HepG2 (cell line): ENCODE measurements at regions not wholly inside any gene's neighbourhood (a gene's known extent, or its start where the extent isn't known, plus 50 kb on each side); places are given as distances from the start of the nearest gene placed in this dataset.

Source experiments
- ATAC-seq: fragments of 200-7000 bp; cut with Tn5 transposase; 3 replicates; pipeline ENCODE4 v1.9.1; 2020; ENCODE audit warnings: mild to moderate bottlenecking, moderate library complexity
- BruUV-seq: library from RNA; stranded (reverse); fragments of 400-500 nt; replicated peaks from 2 replicates; lab custom pipeline; 2021; lab: Mats Ljungman, UMichigan
- CTCF ChIA-PET: fragments of 300-600 bp; formaldehyde crosslinking; extraction: SDS; loops from one replicate; lab custom pipeline; 2021; ENCODE audit warnings: low total read pairs, inconsistent platforms, low intra/inter-chr PET ratio; lab: Yijun Ruan, JAX
- POLR2A ChIA-PET: fragments of 350-600 bp; sonication (Branson Sonifier 250); formaldehyde crosslinking; loops from one replicate; lab custom pipeline; 2020; ENCODE audit warnings: antibody characterized with exemption, inconsistent platforms; lab: Yijun Ruan, JAX
- DNase-seq: peaks from one replicate; pipeline ENCODE4 v3.0.0-alpha.2; 2015; ENCODE audit warnings: low spot score
- FAIRE-seq: peaks from 3 replicates; lab custom pipeline; 2011; peaks lifted over from hg19 to GRCh38; lab: Jason Lieb, UNC
- H2AFZ ChIP-seq: one replicate; pipeline ENCODE4 v1.6.1; 2011; ENCODE audit warnings: low read length, inconsistent platforms
- H3K27ac ChIP-seq: fragments of 300-600 bp; 3 replicates; pipeline ENCODE4 v1.8.0; 2011; ENCODE audit warnings: mixed run types, mild to moderate bottlenecking, mixed read lengths, low read length, inconsistent platforms; ENCODE audit not compliant: insufficient read depth; ENCODE audit errors: extremely low read length
- H3K27me3 ChIP-seq, 2 experiments: fragments of 200-600 bp in 1 of 2; 2 replicates in 1 of 2; 3 replicates in 1 of 2; pipeline versions ENCODE4 v1.6.0 to v1.8.0; 2011; ENCODE audit warnings: low read length in 2 of 2, mild to moderate bottlenecking in 2 of 2, moderate library complexity in 2 of 2, inconsistent platforms in 1 of 2; ENCODE audit not compliant: insufficient read depth in 2 of 2, control insufficient read depth in 1 of 2
- H3K36me3 ChIP-seq, 2 experiments: fragments of 200-600 bp in 1 of 2; replicated peaks in 1 of 2; 2 replicates in 1 of 2; 3 replicates in 1 of 2; pipeline versions ENCODE4 v1.5.1 to v1.8.0; 2011; ENCODE audit warnings: low read length in 2 of 2, inconsistent platforms in 1 of 2; ENCODE audit not compliant: insufficient read depth in 2 of 2, control insufficient read depth in 1 of 2
- H3K4me1 ChIP-seq: 2 replicates; pipeline ENCODE4 v1.5.1; 2012; ENCODE audit warnings: low read length, inconsistent platforms; ENCODE audit not compliant: insufficient read depth
- H3K4me2 ChIP-seq: 2 replicates; pipeline ENCODE4 v1.6.0; 2011; ENCODE audit warnings: low read depth, low read length, inconsistent platforms
- H3K4me3 ChIP-seq, 3 experiments: fragments of 200-600 bp in 1 of 3; sonication (generic), shearing (Covaris generic) in 1 of 3; replicated peaks in 1 of 3; 2 replicates each; pipeline ENCODE4 v1.5.1; 2011 to 2016; ENCODE audit warnings: low read length in 3 of 3, inconsistent platforms in 2 of 3, low read depth in 2 of 3, mild to moderate bottlenecking in 2 of 3, control low read depth in 1 of 3, mixed read lengths in 1 of 3; ENCODE audit not compliant: insufficient read depth in 1 of 3
- H3K79me2 ChIP-seq: one replicate; pipeline ENCODE4 v1.6.1; 2011; ENCODE audit warnings: low read length, inconsistent platforms; ENCODE audit not compliant: insufficient read depth
- H3K9ac ChIP-seq: 2 replicates; pipeline ENCODE4 v1.6.0; 2011; ENCODE audit warnings: mild to moderate bottlenecking, low read depth, low read length, inconsistent platforms; ENCODE audit not compliant: insufficient read depth
- H3K9me3 ChIP-seq: 2 replicates; pipeline ENCODE4 v1.5.1; 2012; ENCODE audit warnings: mild to moderate bottlenecking, low read length
- H4K20me1 ChIP-seq: 2 replicates; pipeline ENCODE4 v1.6.0; 2011; ENCODE audit warnings: inconsistent platforms, mild to moderate bottlenecking, low read length, moderate library complexity; ENCODE audit not compliant: insufficient read depth
- CEBPB ChIP-seq: IDR thresholded peaks from 2 replicates; pipeline ENCODE4 v1.6.1; 2011; ENCODE audit warnings: low read depth, low read length, improper control_type of control experiment, borderline replicate concordance
- CTCF ChIP-seq: sonication (generic); formaldehyde crosslinking; IDR thresholded peaks from 2 replicates; pipeline ENCODE4 v1.5.0; 2020; ENCODE audit warnings: mild to moderate bottlenecking, missing genetic modification reagents, moderate library complexity
- FOXA3 ChIP-seq: IDR thresholded peaks from 2 replicates; pipeline ENCODE4 v1.6.1; 2016; ENCODE audit warnings: missing genetic modification reagents, missing compliant biosample characterization
- POLR2AphosphoS2 ChIP-seq: IDR thresholded peaks from 2 replicates; pipeline ENCODE4 v1.6.1; 2011; ENCODE audit warnings: low read depth, low read length, improper control_type of control experiment
- SMC3 ChIP-seq: IDR thresholded peaks from 2 replicates; pipeline ENCODE4 v1.6.1; 2011; ENCODE audit warnings: low read length, improper control_type of control experiment
- STAG1 ChIP-seq: sonication (generic); formaldehyde crosslinking; IDR thresholded peaks from 2 replicates; pipeline ENCODE4 v1.4.0; 2020; ENCODE audit warnings: missing genetic modification reagents
- SYNCRIP ChIP-seq: fragments of 200-400 bp; formaldehyde crosslinking; IDR thresholded peaks from 2 replicates; pipeline ENCODE4 v1.6.1; 2018; ENCODE audit warnings: mild to moderate bottlenecking, low read depth, low read length; ENCODE audit not compliant: insufficient read depth
- XRCC5 ChIP-seq: fragments of 200-400 bp; formaldehyde crosslinking; optimal IDR thresholded peaks from 2 replicates; pipeline ENCODE3; 2017; ENCODE audit warnings: mild to moderate bottlenecking, low read length
- ZIK1 ChIP-seq: sonication (generic); formaldehyde crosslinking; IDR thresholded peaks from 2 replicates; pipeline ENCODE4 v1.5.0; 2020; ENCODE audit warnings: mild to moderate bottlenecking, low read depth, missing genetic modification reagents, borderline replicate concordance
- WGBS: methylation state at CpG from one replicate; pipeline ENCODE4 v1.1.6; 2017; ENCODE audit warnings: low lambda C conversion rate; 5-methylcytosine and 5-hydroxymethylcytosine counted together
- in situ Hi-C: cut with HindIII; loops from 2 replicates; pipeline ENCODE4 v1.10.0; 2017; ENCODE audit warnings: low pct_unique_long_range_greater_than_20kb; ENCODE audit not compliant: extremely low pct_ligation_motif_present
- intact Hi-C: fragments of 100-400 bp; cut with micrococcal nuclease; formaldehyde crosslinking; loops from one replicate; pipeline ENCODE4 v1.10.0; 2022; ENCODE audit not compliant: unreplicated experiment

DNA sequence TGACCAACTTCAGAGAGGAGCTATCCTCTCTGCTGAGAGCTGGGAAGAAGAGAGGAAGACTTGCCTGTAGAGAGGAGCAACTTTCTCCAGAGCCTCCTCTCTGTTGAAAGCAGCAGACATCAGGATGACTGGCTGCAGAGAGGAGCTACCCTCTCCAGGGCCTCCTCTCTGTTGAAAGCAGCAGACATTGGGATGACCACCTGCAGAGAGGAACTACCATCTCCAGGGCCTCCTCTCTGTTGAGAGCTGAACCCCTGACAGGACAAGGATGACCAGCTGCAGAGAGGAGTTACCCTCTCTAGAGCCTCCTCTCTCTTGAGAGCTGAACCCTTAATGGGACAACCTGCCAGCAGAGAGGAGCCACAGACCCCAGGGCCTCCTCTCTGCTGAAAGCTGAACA is 83.0 kb upstream of the GJB5 start:
- ATAC-seq (no peak), DNase-seq (no peak), FAIRE-seq (no peak)
- no peak overlapping the region for H3K9ac ChIP-seq
- H3K4me2 ChIP-seq: no peak overlapping the region
- no peaks in the 10 kb centered on the region for H3K9me3 ChIP-seq
- H3K27me3 ChIP-seq: no peaks in the 10 kb centered on the region
- CTCF ChIA-PET: no interaction called here
- no peaks in the 10 kb centered on the region for H3K4me1 ChIP-seq
- intact Hi-C loops (no loop called here), in situ Hi-C loops (no loop called here)
- no peaks in the 10 kb centered on the region for H3K36me3 ChIP-seq
- no peaks in the 10 kb centered on the region for H4K20me1 ChIP-seq
- no peak overlapping the region for H3K4me3 ChIP-seq
- no peak overlapping the region for H2AFZ ChIP-seq
- no peak overlapping the region for H3K27ac ChIP-seq
- POLR2A ChIA-PET: no interaction called here
- no TSS peak for BruUV-seq
- TF ChIP-seq ZIK1 (CRISPR knock-in tag): no peak
- TF ChIP-seq SYNCRIP: no peak
- no peaks in the 10 kb centered on the region for H3K79me2 ChIP-seq

GRCh38 chr1:34681480-34682451 is 73.1 kb upstream of the GJB5 start:
- peak; percentile 65 for TF ChIP-seq SMC3
- no peak for TF ChIP-seq FOXA3 (CRISPR knock-in tag)
- TF ChIP-seq XRCC5: peak; percentile 51
- TF ChIP-seq CEBPB: peak; percentile 19; the same call in 1 of the 2 replicates
- peak; percentile 70 for TF ChIP-seq CTCF (CRISPR knock-in tag)
- no peak for TF ChIP-seq POLR2AphosphoS2
- TF ChIP-seq STAG1 (CRISPR knock-in tag): peak; percentile 49
- peaks cover 14% of the 10 kb centered on the region for H3K4me1 ChIP-seq
- H3K9me3 ChIP-seq: peaks cover 17% of the 10 kb centered on the region
- H3K4me2 ChIP-seq: no peak overlapping the region
- BruUV-seq: no TSS peak
- DNase-seq: peak; percentile 37
- ChIA-PET POLR2A (no interaction called here), CTCF (interaction anchor here (0.6 kb wide), 1 partner anchor 1319 kb away, joined by 3 read pairs; no protein-coding TSS in a partner anchor)
- no peaks in the 10 kb centered on the region for H3K36me3 ChIP-seq
- H3K4me3 ChIP-seq: no peak overlapping the region
- peak; percentile 73 for FAIRE-seq
- H3K9ac ChIP-seq: no peak overlapping the region
- 0 out of 5 replicates have a peak, but pooled peaks cover 0 to 1% of the 10 kb centered on the region in 2 experiments for H3K27me3 ChIP-seq
- no peaks in the 10 kb centered on the region for H4K20me1 ChIP-seq
- intact Hi-C loops (loop anchor here (5.0 kb wide), 2 partner anchors 134 to 569 kb away; no protein-coding TSS in a partner anchor), in situ Hi-C loops (no loop called here)
- 0% methylated on average over 2 of the region's 2 CpGs for WGBS
- H3K27ac ChIP-seq: no peak overlapping the region
- H2AFZ ChIP-seq: no peak overlapping the region
- H3K79me2 ChIP-seq: no peaks in the 10 kb centered on the region
- ATAC-seq: peak; percentile 88
